Smooth muscle cell (in vitro differentiated cells): ENCODE measurements at regions not wholly inside any gene's neighbourhood (a gene's known extent, or its start where the extent isn't known, plus 50 kb on each side); places are given as distances from the start of the nearest gene placed in this dataset.

Source experiments
- DNase-seq: peaks from one replicate; lab custom pipeline; 2025; ENCODE audit not compliant: unreplicated experiment; lab: John Stamatoyannopoulos, UW
- H2AFZ ChIP-seq: fragments of 200-600 bp; sonication (generic); 2 replicates; pipeline ENCODE4 v1.6.0; 2016; ENCODE audit warnings: antibody characterized with exemption, low read depth, mild to moderate bottlenecking
- H3F3A ChIP-seq: fragments of 200-600 bp; sonication (generic); 2 replicates; pipeline ENCODE4 v1.6.0; 2017; ENCODE audit warnings: antibody characterized with exemption, low read depth
- H3K27ac ChIP-seq: fragments of 200-600 bp; sonication (generic); 2 replicates; pipeline ENCODE4 v1.5.1; 2016; ENCODE audit warnings: low read depth, mild to moderate bottlenecking
- H3K27me3 ChIP-seq: fragments of 200-600 bp; sonication (generic); 2 replicates; pipeline ENCODE4 v1.6.1; 2016; ENCODE audit warnings: low read depth, mild to moderate bottlenecking
- H3K36me3 ChIP-seq: fragments of 200-600 bp; sonication (generic); 2 replicates; pipeline ENCODE4 v1.5.1; 2016; ENCODE audit warnings: low read depth
- H3K4me1 ChIP-seq: fragments of 200-600 bp; sonication (generic); 2 replicates; pipeline ENCODE4 v1.5.1; 2016; ENCODE audit warnings: low read depth
- H3K4me2 ChIP-seq: fragments of 200-600 bp; sonication (generic); 2 replicates; pipeline ENCODE4 v1.6.0; 2016; ENCODE audit warnings: mild to moderate bottlenecking
- H3K4me3 ChIP-seq: fragments of 200-600 bp; sonication (generic); 2 replicates; pipeline ENCODE4 v1.5.1; 2016; ENCODE audit warnings: mild to moderate bottlenecking
- H3K79me2 ChIP-seq: fragments of 200-600 bp; sonication (generic); 2 replicates; pipeline ENCODE4 v1.6.0; 2016; ENCODE audit warnings: low read depth, mild to moderate bottlenecking
- H3K9ac ChIP-seq: fragments of 200-600 bp; sonication (generic); 2 replicates; pipeline ENCODE4 v1.6.0; 2016; ENCODE audit warnings: low read depth
- H3K9me3 ChIP-seq: fragments of 200-600 bp; sonication (generic); replicated peaks from 2 replicates; pipeline ENCODE4 v1.5.1; 2016; ENCODE audit warnings: low read depth
- H4K20me1 ChIP-seq: fragments of 200-600 bp; sonication (generic); 2 replicates; pipeline ENCODE4 v1.6.0; 2016; ENCODE audit warnings: low read depth
- WGBS: methylation state at CpG from one replicate; pipeline ENCODE4 v1.1.7; 2016; ENCODE audit warnings: low lambda C conversion rate; 5-methylcytosine and 5-hydroxymethylcytosine counted together
- TF ChIP-seq, protein P1 (sequence below): fragments of 200-600 bp; sonication (generic); IDR thresholded peaks from 2 replicates; pipeline ENCODE4 v1.5.1; 2017; ENCODE audit warnings: borderline replicate concordance, mild to moderate bottlenecking, antibody characterized with exemption; ENCODE audit not compliant: insufficient read depth, poor library complexity, severe bottlenecking

DNA sequence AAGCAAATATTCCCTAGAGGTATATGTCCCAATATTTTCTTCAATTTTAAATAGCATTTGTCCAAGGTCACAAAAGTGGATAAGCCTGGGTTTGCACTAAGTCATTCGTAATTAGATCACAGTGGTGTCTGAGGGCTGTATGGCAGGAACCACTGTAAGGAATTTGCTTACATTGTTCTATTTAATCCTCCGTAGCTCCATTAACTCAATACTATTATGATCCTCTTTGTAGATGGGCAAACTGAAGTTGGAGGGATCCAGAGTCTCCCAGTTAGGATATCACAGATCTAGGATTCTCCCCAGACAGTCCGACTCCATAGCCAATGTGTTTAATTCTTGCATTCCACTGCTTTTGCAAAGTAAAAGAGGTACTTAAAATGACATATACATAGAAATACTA is 242.7 kb upstream of the DCAF8L1 start:
- Histone ChIP-seq H3K79me2 (no peaks in the 10 kb centered on the region), H3K9me3 (no peaks in the 10 kb centered on the region), H3K27ac (no peak overlapping the region), H3F3A (no peaks in the 10 kb centered on the region), H3K4me3 (no peak overlapping the region), H3K4me2 (no peak overlapping the region), H3K27me3 (no peaks in the 10 kb centered on the region), H3K9ac (no peak overlapping the region), H3K4me1 (no peaks in the 10 kb centered on the region), H4K20me1 (no peaks in the 10 kb centered on the region), H3K36me3 (no peaks in the 10 kb centered on the region), H2AFZ (no peak overlapping the region)
- TF ChIP-seq, protein P1, sequence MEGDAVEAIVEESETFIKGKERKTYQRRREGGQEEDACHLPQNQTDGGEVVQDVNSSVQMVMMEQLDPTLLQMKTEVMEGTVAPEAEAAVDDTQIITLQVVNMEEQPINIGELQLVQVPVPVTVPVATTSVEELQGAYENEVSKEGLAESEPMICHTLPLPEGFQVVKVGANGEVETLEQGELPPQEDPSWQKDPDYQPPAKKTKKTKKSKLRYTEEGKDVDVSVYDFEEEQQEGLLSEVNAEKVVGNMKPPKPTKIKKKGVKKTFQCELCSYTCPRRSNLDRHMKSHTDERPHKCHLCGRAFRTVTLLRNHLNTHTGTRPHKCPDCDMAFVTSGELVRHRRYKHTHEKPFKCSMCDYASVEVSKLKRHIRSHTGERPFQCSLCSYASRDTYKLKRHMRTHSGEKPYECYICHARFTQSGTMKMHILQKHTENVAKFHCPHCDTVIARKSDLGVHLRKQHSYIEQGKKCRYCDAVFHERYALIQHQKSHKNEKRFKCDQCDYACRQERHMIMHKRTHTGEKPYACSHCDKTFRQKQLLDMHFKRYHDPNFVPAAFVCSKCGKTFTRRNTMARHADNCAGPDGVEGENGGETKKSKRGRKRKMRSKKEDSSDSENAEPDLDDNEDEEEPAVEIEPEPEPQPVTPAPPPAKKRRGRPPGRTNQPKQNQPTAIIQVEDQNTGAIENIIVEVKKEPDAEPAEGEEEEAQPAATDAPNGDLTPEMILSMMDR, result no peak
- no peak for DNase-seq
- WGBS, result 75% methylated on average over 3 of the region's 3 CpGs

DNA sequence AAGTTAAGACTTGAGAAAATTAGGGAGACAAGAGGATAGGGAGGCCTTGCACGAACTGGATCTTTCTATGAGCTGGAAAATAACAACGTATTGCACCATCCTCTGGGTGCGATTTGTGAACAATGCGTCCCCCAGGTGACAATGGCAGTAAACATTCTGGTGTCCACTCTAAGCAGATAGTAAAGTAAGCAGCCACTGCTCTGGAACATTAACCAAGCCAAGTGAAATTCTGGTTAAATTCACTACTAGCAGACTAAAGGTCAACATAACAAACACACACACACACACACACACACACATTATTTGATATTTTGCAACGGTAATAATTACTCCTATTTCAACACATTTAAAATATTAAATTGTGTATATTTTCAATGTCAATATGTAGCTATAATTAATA is 242.2 kb upstream of the DCAF8L1 start:
- WGBS, result 77% methylated on average over 5 of the region's 5 CpGs
- Histone ChIP-seq H3F3A (no peaks in the 10 kb centered on the region), H3K27ac (no peak overlapping the region), H2AFZ (no peak overlapping the region), H3K9me3 (no peaks in the 10 kb centered on the region), H3K79me2 (no peaks in the 10 kb centered on the region), H3K4me1 (no peaks in the 10 kb centered on the region), H3K36me3 (no peaks in the 10 kb centered on the region), H3K4me3 (no peak overlapping the region), H3K4me2 (no peak overlapping the region), H3K9ac (no peak overlapping the region), H4K20me1 (no peaks in the 10 kb centered on the region), H3K27me3 (no peaks in the 10 kb centered on the region)
- TF ChIP-seq, protein P1, result no peak
- no peak for DNase-seq

DNA sequence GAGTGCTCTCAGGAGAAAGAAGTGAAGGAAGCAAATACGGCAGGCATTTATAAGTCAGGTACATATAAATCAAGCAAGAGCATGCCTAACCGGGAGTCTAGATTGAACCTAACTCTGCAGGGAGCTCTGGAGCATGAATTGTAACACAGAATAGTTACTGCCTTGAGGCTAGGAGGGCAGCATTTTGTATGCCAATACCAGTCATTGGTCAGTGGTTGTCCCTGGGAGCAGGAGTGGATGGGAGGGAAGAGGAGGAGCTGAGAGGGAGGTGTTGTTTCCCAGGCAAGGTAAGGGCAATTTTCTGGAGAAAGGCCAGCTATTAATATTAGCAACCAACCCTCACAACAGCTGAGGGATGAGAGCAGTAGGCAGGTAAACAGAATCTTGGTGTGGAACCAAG is 224.7 kb upstream of the DCAF8L1 start:
- 81% methylated on average over 2 of the region's 2 CpGs for WGBS
- no peaks in the 10 kb centered on the region for H3K27me3 ChIP-seq

DNA sequence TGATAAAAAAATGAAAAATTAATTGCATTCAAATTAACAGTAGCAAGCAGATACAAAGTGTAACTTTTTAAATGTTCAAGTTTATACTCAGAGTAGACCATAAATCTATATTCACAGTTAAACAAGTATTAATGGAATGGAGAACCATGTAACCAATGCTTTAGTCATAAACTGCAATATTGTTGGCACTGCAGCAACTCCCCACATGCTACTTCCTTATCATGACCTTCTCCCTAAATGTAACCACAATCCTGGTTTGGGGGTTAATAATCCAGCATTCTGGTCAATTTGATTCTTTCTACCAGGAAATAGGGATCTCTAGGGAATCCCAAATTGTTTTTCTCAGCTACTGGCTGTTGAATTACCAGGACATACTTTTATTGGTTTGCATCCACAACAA is 223.9 kb upstream of the DCAF8L1 start:
- no peak overlapping the region for H3K4me3 ChIP-seq
- H3K4me2 ChIP-seq, result no peak overlapping the region
- TF ChIP-seq, protein P1, result no peak
- H3F3A ChIP-seq, result no peaks in the 10 kb centered on the region
- no peak overlapping the region for H2AFZ ChIP-seq
- no peak for DNase-seq
- H3K79me2 ChIP-seq, result no peaks in the 10 kb centered on the region
- no peaks in the 10 kb centered on the region for H3K27me3 ChIP-seq
- H4K20me1 ChIP-seq, result no peaks in the 10 kb centered on the region
- H3K9me3 ChIP-seq, result no peaks in the 10 kb centered on the region
- H3K4me1 ChIP-seq, result no peaks in the 10 kb centered on the region
- no peaks in the 10 kb centered on the region for H3K36me3 ChIP-seq
- no peak overlapping the region for H3K27ac ChIP-seq
- no peak overlapping the region for H3K9ac ChIP-seq

More for the DNA sequence above, 224.7 kb upstream of the DCAF8L1 start:
- Histone ChIP-seq H3K4me1 (no peaks in the 10 kb centered on the region), H3F3A (no peaks in the 10 kb centered on the region), H3K4me2 (no peak overlapping the region), H2AFZ (no peak overlapping the region), H4K20me1 (no peaks in the 10 kb centered on the region), H3K79me2 (no peaks in the 10 kb centered on the region), H3K9ac (no peak overlapping the region), H3K4me3 (no peak overlapping the region), H3K27ac (no peak overlapping the region), H3K9me3 (no peaks in the 10 kb centered on the region), H3K36me3 (no peaks in the 10 kb centered on the region)
- TF ChIP-seq, protein P1, result no peak
- DNase-seq, result no peak
